SH-SY5Y (cell line): ENCODE measurements at regions not wholly inside any gene's neighbourhood (a gene's known extent, or its start where the extent isn't known, plus 50 kb on each side); places are given as distances from the start of the nearest gene placed in this dataset.

Source experiments
- GATA2 ChIP-seq: IDR thresholded peaks from 2 replicates; pipeline ENCODE4 v1.6.1; 2011; ENCODE audit warnings: mild to moderate bottlenecking, low read depth, low read length
- GATA3 ChIP-seq: IDR thresholded peaks from 2 replicates; pipeline ENCODE4 v1.6.1; 2011; ENCODE audit warnings: low read depth, mild to moderate bottlenecking, low read length, moderate library complexity

- TF ChIP-seq GATA2: no peak
- TF ChIP-seq GATA3: no peak
These were observed 155.6 kb upstream of the CSF3R start for GRCh38 chr1:36638268-36638667.
